Lower lobe of right lung (tissue), 2 donors: ENCODE measurements at regions not wholly inside any gene's neighbourhood (a gene's known extent, or its start where the extent isn't known, plus 50 kb on each side); places are given as distances from the start of the nearest gene placed in this dataset.
"Not testable (repeated sequence)": the region's sequence is repeated elsewhere in the genome, so short reads cannot be mapped to it uniquely, and the experiment has no call there.

Experiments
- ATAC-seq, 2 donors: fragments of 200-7000 bp; cut with Tn5 transposase; one replicate each; pipeline ENCODE4 v1.9.1; 2020 to 2022; ENCODE audit warnings: mild to moderate bottlenecking in 2 of 2, moderate library complexity in 2 of 2
- DNase-seq: peaks from one replicate; pipeline ENCODE4 v3.0.0-alpha.2; 2020
- H3K27ac ChIP-seq: fragments of 200-600 bp; one replicate; pipeline ENCODE4 v1.8.0; 2022
- H3K27me3 ChIP-seq: fragments of 200-600 bp; one replicate; pipeline ENCODE4 v1.8.0; 2022; ENCODE audit warnings: low read depth
- H3K36me3 ChIP-seq: fragments of 200-600 bp; one replicate; pipeline ENCODE4 v1.8.0; 2022; ENCODE audit warnings: mild to moderate bottlenecking
- H3K4me1 ChIP-seq: fragments of 200-600 bp; one replicate; pipeline ENCODE4 v1.8.0; 2022
- H3K4me3 ChIP-seq: fragments of 200-600 bp; one replicate; pipeline ENCODE4 v1.8.0; 2022; ENCODE audit warnings: mild to moderate bottlenecking
- H3K9me3 ChIP-seq: fragments of 200-600 bp; one replicate; pipeline ENCODE4 v1.8.0; 2022
- CTCF ChIP-seq: fragments of 200-600 bp; IDR thresholded peaks from one replicate; pipeline ENCODE4 v1.8.0; 2022; ENCODE audit warnings: antibody characterized with exemption, mild to moderate bottlenecking
- intact Hi-C: fragments of 100-400 bp; cut with DNase I; formaldehyde crosslinking; loops from one replicate; pipeline ENCODE4 v1.11.0; 2022
- donor health status: DM: no; HTN: yes; CAD: no; lungs with severe emphysema.

- H3K36me3 ChIP-seq = no peaks in the 10 kb centered on the region
- no peak for ATAC-seq
These were observed 672.6 kb downstream of the MAFB start for GRCh38 chr20:40016392-40016791.

GRCh38 chr20:40012026-40012425 is 677.0 kb downstream of the MAFB start:
- H3K27me3 ChIP-seq, DNase-seq, H3K27ac ChIP-seq, H3K36me3 ChIP-seq, H3K9me3 ChIP-seq, ATAC-seq, intact Hi-C loops, H3K4me1 ChIP-seq, H3K4me3 ChIP-seq: not testable (repeated sequence)

More at GRCh38 chr20:40016392-40016791, 672.6 kb downstream of the MAFB start:
- H3K9me3 ChIP-seq = no peaks in the 10 kb centered on the region
- H3K4me1 ChIP-seq = no peaks in the 10 kb centered on the region
- TF ChIP-seq CTCF = no peak
- intact Hi-C loops = no loop called here
- no peaks in the 10 kb centered on the region for H3K27me3 ChIP-seq
- no peak for DNase-seq
- no peak overlapping the region for H3K4me3 ChIP-seq
- no peak overlapping the region for H3K27ac ChIP-seq

- intact Hi-C loops = no loop called here
- no peaks in the 10 kb centered on the region for H3K9me3 ChIP-seq
- H3K4me1 ChIP-seq = no peaks in the 10 kb centered on the region
- no peak for TF ChIP-seq CTCF
- no peak overlapping the region for H3K27ac ChIP-seq
- DNase-seq (peak; percentile 31), ATAC-seq (no peak)
- no peaks in the 10 kb centered on the region for H3K36me3 ChIP-seq
- H3K4me3 ChIP-seq = no peak overlapping the region
- H3K27me3 ChIP-seq = no peaks in the 10 kb centered on the region
These were observed 678.6 kb downstream of the MAFB start for GRCh38 chr20:40010483-40010882.

- intact Hi-C loops = no loop called here
- Histone ChIP-seq H3K27ac (no peak overlapping the region), H3K9me3 (no peaks in the 10 kb centered on the region), H3K4me3 (no peak overlapping the region), H3K36me3 (no peaks in the 10 kb centered on the region), H3K4me1 (no peaks in the 10 kb centered on the region), H3K27me3 (no peaks in the 10 kb centered on the region)
- TF ChIP-seq CTCF = no peak
- ATAC-seq (no peak), DNase-seq (no peak)
These were observed 679.5 kb downstream of the MAFB start for GRCh38 chr20:40009542-40009941.

GRCh38 chr20:40008177-40008576 is 680.9 kb downstream of the MAFB start:
- no peak overlapping the region for H3K27ac ChIP-seq
- no peak overlapping the region for H3K4me3 ChIP-seq
- TF ChIP-seq CTCF = no peak
- no peak for DNase-seq
- H3K9me3 ChIP-seq = no peaks in the 10 kb centered on the region
- ATAC-seq = no peak
- H3K4me1 ChIP-seq = no peaks in the 10 kb centered on the region
- no peaks in the 10 kb centered on the region for H3K36me3 ChIP-seq
- intact Hi-C loops = no loop called here
- H3K27me3 ChIP-seq = no peaks in the 10 kb centered on the region

- no peak for TF ChIP-seq CTCF
- Histone ChIP-seq H3K9me3 (no peaks in the 10 kb centered on the region), H3K27ac (no peak overlapping the region), H3K27me3 (no peaks in the 10 kb centered on the region), H3K4me3 (no peak overlapping the region), H3K36me3 (no peaks in the 10 kb centered on the region), H3K4me1 (no peaks in the 10 kb centered on the region)
- no peak for ATAC-seq
- no peak for DNase-seq
- intact Hi-C loops = no loop called here
These were observed 682.7 kb downstream of the MAFB start for GRCh38 chr20:40006168-40006860.

GRCh38 chr20:40004092-40004491 is 684.9 kb downstream of the MAFB start:
- intact Hi-C loops, DNase-seq, H3K9me3 ChIP-seq, H3K27ac ChIP-seq, ATAC-seq, H3K4me3 ChIP-seq, H3K4me1 ChIP-seq, H3K36me3 ChIP-seq, H3K27me3 ChIP-seq: not testable (repeated sequence)
